ENCODE measurements at regions not wholly inside any gene's neighbourhood (a gene's known extent, or its start where the extent isn't known, plus 50 kb on each side); places are given as distances from the start of the nearest gene placed in this dataset.

DNA sequence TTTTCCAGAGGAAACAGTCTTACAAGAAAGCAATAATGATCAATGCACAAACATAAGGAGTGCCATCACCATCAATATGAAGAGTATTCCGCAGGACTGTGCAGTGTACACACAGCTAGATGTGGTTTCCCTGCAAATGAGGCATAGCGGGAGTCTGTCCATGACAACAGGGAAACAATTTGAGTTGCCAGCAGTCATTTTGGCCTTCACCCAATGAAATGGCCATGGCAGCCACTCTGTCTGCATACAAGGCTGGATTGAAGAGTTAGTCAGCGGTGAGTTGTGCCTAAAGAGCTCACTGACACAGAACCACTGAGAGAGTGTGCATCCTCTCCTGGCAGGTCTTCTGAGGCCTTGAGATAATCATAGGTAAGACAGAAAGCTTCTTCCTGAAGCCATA, 303.3 kb downstream of the IPMK start:
- no peak overlapping the region for H3K4me2 ChIP-seq (ENCODE audit: low read length)
- CTCF ChIA-PET (ENCODE audit: unreplicated experiment): no interaction called here
- intact Hi-C loops (cut with micrococcal nuclease; ENCODE audit: unreplicated experiment): no loop called here
- POLR2A ChIA-PET: interaction anchor here (0.9 to 1.2 kb wide), 2 partner anchors 12 to 14 kb away, joined by 3 to 6 read pairs; no protein-coding TSS in a partner anchor
- no TSS peak for BruUV-seq (replicated peaks)
- no peaks in the 10 kb centered on the region for H3K36me3 ChIP-seq (ENCODE audit: insufficient read depth, low read length)
- no peaks in the 10 kb centered on the region for H3K79me2 ChIP-seq (ENCODE audit: insufficient read depth, low read depth, low read length)
- H3K9me2 ChIP-seq (ENCODE audit: insufficient read depth, low read length): no peaks in the 10 kb centered on the region
- H3K4me3 ChIP-seq (ENCODE audit: low read depth, low read length, poor library complexity, severe bottlenecking): no peak overlapping the region
- no peaks in the 10 kb centered on the region for H3K9me3 ChIP-seq (ENCODE audit: low read length)
- TF ChIP-seq EZH2phosphoT487 (IDR thresholded peaks at IDR 0.05; ENCODE audit: borderline replicate concordance, low read depth, low read length) (no peak), CTCF (conservative IDR thresholded peaks at IDR 0.05; ENCODE audit: low read length) (no peak)
- H2AFZ ChIP-seq (ENCODE audit: low read length): no peak overlapping the region
- no peak overlapping the region for H3K27ac ChIP-seq (ENCODE audit: low read depth, low read length, poor library complexity, severe bottlenecking)
- H3K4me1 ChIP-seq (ENCODE audit: insufficient read depth, low read length, poor library complexity, severe bottlenecking): no peaks in the 10 kb centered on the region
- no peak for DNase-seq (ENCODE audit: low spot score)
- H4K20me1 ChIP-seq (ENCODE audit: insufficient read depth, low read length): no peaks in the 10 kb centered on the region

- Histone ChIP-seq H3K4me1 (ENCODE audit: insufficient read depth, low read length, poor library complexity, severe bottlenecking) (no peaks in the 10 kb centered on the region), H4K20me1 (ENCODE audit: insufficient read depth, low read length) (no peaks in the 10 kb centered on the region), H3K4me2 (ENCODE audit: low read length) (no peak overlapping the region), H3K27ac (ENCODE audit: low read depth, low read length, poor library complexity, severe bottlenecking) (no peak overlapping the region), H3K9me3 (ENCODE audit: low read length) (no peaks in the 10 kb centered on the region), H3K4me3 (ENCODE audit: low read depth, low read length, poor library complexity, severe bottlenecking) (no peak overlapping the region), H3K36me3 (ENCODE audit: insufficient read depth, low read length) (no peaks in the 10 kb centered on the region), H3K79me2 (ENCODE audit: insufficient read depth, low read depth, low read length) (no peaks in the 10 kb centered on the region), H3K9me2 (ENCODE audit: insufficient read depth, low read length) (no peaks in the 10 kb centered on the region), H2AFZ (ENCODE audit: low read length) (no peak overlapping the region)
- POLR2A ChIA-PET: no interaction called here
- DNase-seq (ENCODE audit: low spot score): no peak
- CTCF ChIA-PET (ENCODE audit: unreplicated experiment): no interaction called here
- no TSS peak for BruUV-seq (replicated peaks)
- intact Hi-C loops (cut with micrococcal nuclease; ENCODE audit: unreplicated experiment): no loop called here
- TF ChIP-seq CTCF (conservative IDR thresholded peaks at IDR 0.05; ENCODE audit: low read length) (no peak), EZH2phosphoT487 (IDR thresholded peaks at IDR 0.05; ENCODE audit: borderline replicate concordance, low read depth, low read length) (no peak)
These were observed 304.1 kb downstream of the IPMK start for GRCh38 chr10:57963546-57963945.

DNA sequence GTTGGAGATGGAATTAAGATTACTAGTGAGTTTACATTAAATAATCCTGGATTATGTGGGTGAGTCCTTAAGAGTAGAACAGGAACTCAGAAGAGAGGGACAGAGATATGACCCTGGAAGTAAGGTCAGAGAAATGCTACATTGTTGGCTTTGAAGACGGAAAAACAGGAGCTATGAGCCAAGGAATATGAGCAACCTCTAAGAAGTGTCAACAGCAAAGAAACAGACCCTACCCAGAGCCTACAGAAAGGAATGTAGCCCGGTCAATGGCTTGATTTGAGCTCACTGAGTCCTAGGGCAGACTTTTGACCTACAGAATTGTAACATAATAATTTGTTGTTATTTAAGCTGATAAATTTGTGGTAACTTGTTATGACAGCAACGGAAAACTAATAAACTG, 304.9 kb downstream of the IPMK start:
- no peak for TF ChIP-seq CTCF (conservative IDR thresholded peaks at IDR 0.05; ENCODE audit: low read length)
- no peak for TF ChIP-seq EZH2phosphoT487 (IDR thresholded peaks at IDR 0.05; ENCODE audit: borderline replicate concordance, low read depth, low read length)
- no peak overlapping the region for H3K27ac ChIP-seq (ENCODE audit: low read depth, low read length, poor library complexity, severe bottlenecking)
- POLR2A ChIA-PET: no interaction called here
- DNase-seq (ENCODE audit: low spot score): no peak
- no peaks in the 10 kb centered on the region for H3K36me3 ChIP-seq (ENCODE audit: insufficient read depth, low read length)
- intact Hi-C loops (cut with micrococcal nuclease; ENCODE audit: unreplicated experiment): no loop called here
- CTCF ChIA-PET (ENCODE audit: unreplicated experiment): no interaction called here
- no peak overlapping the region for H3K4me3 ChIP-seq (ENCODE audit: low read depth, low read length, poor library complexity, severe bottlenecking)
- H3K9me3 ChIP-seq (ENCODE audit: low read length): no peaks in the 10 kb centered on the region
- H3K79me2 ChIP-seq (ENCODE audit: insufficient read depth, low read depth, low read length): no peaks in the 10 kb centered on the region
- no peak overlapping the region for H2AFZ ChIP-seq (ENCODE audit: low read length)
- no peaks in the 10 kb centered on the region for H4K20me1 ChIP-seq (ENCODE audit: insufficient read depth, low read length)
- H3K4me2 ChIP-seq (ENCODE audit: low read length): no peak overlapping the region
- H3K9me2 ChIP-seq (ENCODE audit: insufficient read depth, low read length): no peaks in the 10 kb centered on the region
- H3K4me1 ChIP-seq (ENCODE audit: insufficient read depth, low read length, poor library complexity, severe bottlenecking): no peaks in the 10 kb centered on the region
- no TSS peak for BruUV-seq (replicated peaks)
